ENCODE measurements at regions not wholly inside any gene's neighbourhood (a gene's known extent, or its start where the extent isn't known, plus 50 kb on each side); places are given as distances from the start of the nearest gene placed in this dataset.
A peak's percentile ranks its signal among the peaks of the same experiment; 100 is the strongest.

- no peak overlapping the region for H3K27ac ChIP-seq (ENCODE audit: low read depth, low read length)
- TF ChIP-seq EZH2phosphoT487 (conservative IDR thresholded peaks at IDR 0.05; ENCODE audit: low read length), result no peak
- no peak for TF ChIP-seq CTCF (IDR thresholded peaks at IDR 0.05; ENCODE audit: insufficient read depth, low read length, poor library complexity, severe bottlenecking)
- H3K27me3 ChIP-seq (ENCODE audit: low read length), result no peaks in the 10 kb centered on the region
- no peaks in the 10 kb centered on the region for H4K20me1 ChIP-seq (ENCODE audit: low read depth, low read length)
- no peak overlapping the region for H3K9ac ChIP-seq (ENCODE audit: low read length)
- H3K9me3 ChIP-seq (ENCODE audit: insufficient read depth, low read length), result no peaks in the 10 kb centered on the region
- no peaks in the 10 kb centered on the region; the same call in 1 of the 2 replicates for H3K79me2 ChIP-seq (ENCODE audit: insufficient read depth, low read length)
- no peak overlapping the region for H3K4me2 ChIP-seq (ENCODE audit: low read depth, low read length, poor library complexity, severe bottlenecking)
- peaks cover 9% of the 10 kb centered on the region; the same call in 1 of the 2 replicates for H3K36me3 ChIP-seq (ENCODE audit: low read length)
- H3F3A ChIP-seq (ENCODE audit: insufficient read depth), result peaks cover 9% of the 10 kb centered on the region; the same call in 1 of the 2 replicates
- no peak overlapping the region for H2AFZ ChIP-seq (ENCODE audit: low read depth, low read length, severe bottlenecking)
- no peaks in the 10 kb centered on the region for H3K9me2 ChIP-seq (replicated peaks; ENCODE audit: insufficient read depth, low read length)
- H3K4me3 ChIP-seq (ENCODE audit: insufficient read depth, low read length, poor library complexity, severe bottlenecking), result no peak overlapping the region
These were observed 86.5 kb upstream of the MANSC4 start for GRCh38 chr12:27866373-27867101.

GRCh38 chr12:27865421-27865820, 85.4 kb upstream of the MANSC4 start:
- H2AFZ ChIP-seq (ENCODE audit: low read depth, low read length, severe bottlenecking), result no peak overlapping the region

GRCh38 chr12:27864521-27864920, 84.5 kb upstream of the MANSC4 start:
- H3K36me3 ChIP-seq (ENCODE audit: low read length), result peaks cover 9% of the 10 kb centered on the region; the same call in 1 of the 2 replicates
- no peak overlapping the region for H3K4me2 ChIP-seq (ENCODE audit: low read depth, low read length, poor library complexity, severe bottlenecking)
- no peaks in the 10 kb centered on the region for H3K27me3 ChIP-seq (ENCODE audit: low read length)
- H3F3A ChIP-seq (ENCODE audit: insufficient read depth), result peaks cover 18% of the 10 kb centered on the region
- no peak overlapping the region for H2AFZ ChIP-seq (ENCODE audit: low read depth, low read length, severe bottlenecking)
- H3K27ac ChIP-seq (ENCODE audit: low read depth, low read length), result peak overlapping the region; percentile 22; the same call in 1 of the 2 replicates
- no peaks in the 10 kb centered on the region for H4K20me1 ChIP-seq (ENCODE audit: low read depth, low read length)
- TF ChIP-seq CTCF (IDR thresholded peaks at IDR 0.05; ENCODE audit: insufficient read depth, low read length, poor library complexity, severe bottlenecking) (no peak), EZH2phosphoT487 (conservative IDR thresholded peaks at IDR 0.05; ENCODE audit: low read length) (no peak)
- H3K9me2 ChIP-seq (replicated peaks; ENCODE audit: insufficient read depth, low read length), result no peaks in the 10 kb centered on the region
- no peaks in the 10 kb centered on the region; the same call in 1 of the 2 replicates for H3K79me2 ChIP-seq (ENCODE audit: insufficient read depth, low read length)
- H3K4me3 ChIP-seq (ENCODE audit: insufficient read depth, low read length, poor library complexity, severe bottlenecking), result no peak overlapping the region
- no peak overlapping the region for H3K9ac ChIP-seq (ENCODE audit: low read length)
- no peaks in the 10 kb centered on the region for H3K9me3 ChIP-seq (ENCODE audit: insufficient read depth, low read length)

More at GRCh38 chr12:27865421-27865820, 85.4 kb upstream of the MANSC4 start:
- TF ChIP-seq EZH2phosphoT487 (conservative IDR thresholded peaks at IDR 0.05; ENCODE audit: low read length), result no peak
- TF ChIP-seq CTCF (IDR thresholded peaks at IDR 0.05; ENCODE audit: insufficient read depth, low read length, poor library complexity, severe bottlenecking), result no peak
- Histone ChIP-seq H3K9me3 (ENCODE audit: insufficient read depth, low read length) (no peaks in the 10 kb centered on the region), H3K4me3 (ENCODE audit: insufficient read depth, low read length, poor library complexity, severe bottlenecking) (no peak overlapping the region), H3K27ac (ENCODE audit: low read depth, low read length) (no peak overlapping the region), H3K9ac (ENCODE audit: low read length) (no peak overlapping the region), H4K20me1 (ENCODE audit: low read depth, low read length) (no peaks in the 10 kb centered on the region), H3K4me2 (ENCODE audit: low read depth, low read length, poor library complexity, severe bottlenecking) (no peak overlapping the region), H3K27me3 (ENCODE audit: low read length) (no peaks in the 10 kb centered on the region), H3K9me2 (replicated peaks; ENCODE audit: insufficient read depth, low read length) (no peaks in the 10 kb centered on the region), H3F3A (ENCODE audit: insufficient read depth) (peaks cover 18% of the 10 kb centered on the region), H3K36me3 (ENCODE audit: low read length) (peaks cover 9% of the 10 kb centered on the region; the same call in 1 of the 2 replicates), H3K79me2 (ENCODE audit: insufficient read depth, low read length) (no peaks in the 10 kb centered on the region; the same call in 1 of the 2 replicates)
